ENCODE measurements at regions not wholly inside any gene's neighbourhood (a gene's known extent, or its start where the extent isn't known, plus 50 kb on each side); places are given as distances from the start of the nearest gene placed in this dataset.

DNA sequence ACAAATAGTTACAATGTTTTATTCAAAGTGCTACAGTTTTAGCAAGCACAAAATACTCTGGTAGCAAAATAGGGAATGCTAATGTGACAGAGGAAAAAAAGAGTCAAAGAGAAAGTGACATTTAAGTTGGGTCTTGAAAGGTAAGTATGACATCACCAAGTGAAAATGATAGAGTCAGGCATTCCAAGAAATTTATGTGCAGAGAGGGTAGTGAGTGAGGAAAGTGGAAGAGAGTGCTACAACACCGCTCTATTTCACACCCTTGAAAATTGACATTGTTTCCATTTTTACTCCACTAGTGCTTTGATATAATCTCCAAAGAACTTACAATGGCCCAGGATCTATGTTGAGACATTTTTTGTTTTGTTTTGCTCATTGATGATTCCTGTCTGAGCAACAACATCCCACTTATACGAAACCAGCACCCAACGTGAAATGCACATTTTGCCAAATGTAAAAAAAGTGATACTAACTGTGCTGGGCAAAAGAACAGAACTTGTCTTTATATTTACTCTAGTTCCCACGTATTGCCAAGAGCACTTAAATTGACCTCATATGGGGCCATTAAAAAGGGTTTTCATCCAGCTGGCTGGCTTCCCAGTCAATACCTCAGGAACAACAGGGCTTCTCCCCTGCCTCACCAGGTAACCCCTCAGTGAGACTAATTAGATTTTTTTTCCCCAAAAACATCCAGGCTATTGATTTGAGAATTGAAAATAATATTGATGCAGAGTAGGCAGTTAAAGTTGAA is 206.3 kb upstream of the NR5A2 start:
- H3K4me2 ChIP-seq (ENCODE audit: low read length) = no peak overlapping the region
- no peaks in the 10 kb centered on the region for H3F3A ChIP-seq (ENCODE audit: insufficient read depth, low read length, poor library complexity, severe bottlenecking)
- no peaks in the 10 kb centered on the region for H3K9me2 ChIP-seq (ENCODE audit: insufficient read depth, low read length)
- no peaks in the 10 kb centered on the region for H3K27me3 ChIP-seq (ENCODE audit: insufficient read depth, low read depth, low read length)
- no peaks in the 10 kb centered on the region for H3K79me2 ChIP-seq (replicated peaks; ENCODE audit: insufficient read depth, low read length)
- no peaks in the 10 kb centered on the region for H4K20me1 ChIP-seq (ENCODE audit: insufficient read depth)
- H3K27ac ChIP-seq (ENCODE audit: low read length) = no peak overlapping the region
- no peak overlapping the region for H3K4me3 ChIP-seq (ENCODE audit: low read length)
- no peaks in the 10 kb centered on the region for H3K36me3 ChIP-seq (ENCODE audit: insufficient read depth, low read length)
- no peaks in the 10 kb centered on the region for H3K9me3 ChIP-seq (ENCODE audit: low read length)
- no peak for TF ChIP-seq EP300 (conservative IDR thresholded peaks at IDR 0.05; ENCODE audit: poor library complexity, severe bottlenecking)
- no peak for TF ChIP-seq TAF1 (IDR thresholded peaks at IDR 0.05; ENCODE audit: low read depth)
- TF ChIP-seq SMC3 (conservative IDR thresholded peaks at IDR 0.05; ENCODE audit: poor library complexity) = no peak
- no peak for TF ChIP-seq POLR2AphosphoS5 (IDR thresholded peaks at IDR 0.05)
- TF ChIP-seq, protein P1, sequence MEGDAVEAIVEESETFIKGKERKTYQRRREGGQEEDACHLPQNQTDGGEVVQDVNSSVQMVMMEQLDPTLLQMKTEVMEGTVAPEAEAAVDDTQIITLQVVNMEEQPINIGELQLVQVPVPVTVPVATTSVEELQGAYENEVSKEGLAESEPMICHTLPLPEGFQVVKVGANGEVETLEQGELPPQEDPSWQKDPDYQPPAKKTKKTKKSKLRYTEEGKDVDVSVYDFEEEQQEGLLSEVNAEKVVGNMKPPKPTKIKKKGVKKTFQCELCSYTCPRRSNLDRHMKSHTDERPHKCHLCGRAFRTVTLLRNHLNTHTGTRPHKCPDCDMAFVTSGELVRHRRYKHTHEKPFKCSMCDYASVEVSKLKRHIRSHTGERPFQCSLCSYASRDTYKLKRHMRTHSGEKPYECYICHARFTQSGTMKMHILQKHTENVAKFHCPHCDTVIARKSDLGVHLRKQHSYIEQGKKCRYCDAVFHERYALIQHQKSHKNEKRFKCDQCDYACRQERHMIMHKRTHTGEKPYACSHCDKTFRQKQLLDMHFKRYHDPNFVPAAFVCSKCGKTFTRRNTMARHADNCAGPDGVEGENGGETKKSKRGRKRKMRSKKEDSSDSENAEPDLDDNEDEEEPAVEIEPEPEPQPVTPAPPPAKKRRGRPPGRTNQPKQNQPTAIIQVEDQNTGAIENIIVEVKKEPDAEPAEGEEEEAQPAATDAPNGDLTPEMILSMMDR (IDR thresholded peaks at IDR 0.05; ENCODE audit: poor library complexity, severe bottlenecking) = no peak
- TF ChIP-seq EZH2 (IDR thresholded peaks at IDR 0.05; ENCODE audit: borderline replicate concordance, insufficient read depth, low read length, poor library complexity, severe bottlenecking) = no peak
- H3K9ac ChIP-seq (ENCODE audit: low read length) = no peak overlapping the region
- no peak overlapping the region for H2AFZ ChIP-seq (ENCODE audit: low read depth, low read length)

GRCh38 chr1:199832451-199832850 is 195.1 kb upstream of the NR5A2 start:
- no peaks in the 10 kb centered on the region for H3K79me2 ChIP-seq (replicated peaks; ENCODE audit: insufficient read depth, low read length)
- no peak overlapping the region for H3K27ac ChIP-seq (ENCODE audit: low read length)
- TF ChIP-seq POLR2AphosphoS5 (IDR thresholded peaks at IDR 0.05) (no peak), MXI1 (conservative IDR thresholded peaks at IDR 0.05; ENCODE audit: poor library complexity, severe bottlenecking) (no peak), RAD21 (conservative IDR thresholded peaks at IDR 0.05) (no peak), EP300 (conservative IDR thresholded peaks at IDR 0.05; ENCODE audit: poor library complexity, severe bottlenecking) (no peak), TAF1 (IDR thresholded peaks at IDR 0.05; ENCODE audit: low read depth) (no peak), EZH2 (IDR thresholded peaks at IDR 0.05; ENCODE audit: borderline replicate concordance, insufficient read depth, low read length, poor library complexity, severe bottlenecking) (no peak), SMC3 (conservative IDR thresholded peaks at IDR 0.05; ENCODE audit: poor library complexity) (no peak)
- TF ChIP-seq, protein P2, sequence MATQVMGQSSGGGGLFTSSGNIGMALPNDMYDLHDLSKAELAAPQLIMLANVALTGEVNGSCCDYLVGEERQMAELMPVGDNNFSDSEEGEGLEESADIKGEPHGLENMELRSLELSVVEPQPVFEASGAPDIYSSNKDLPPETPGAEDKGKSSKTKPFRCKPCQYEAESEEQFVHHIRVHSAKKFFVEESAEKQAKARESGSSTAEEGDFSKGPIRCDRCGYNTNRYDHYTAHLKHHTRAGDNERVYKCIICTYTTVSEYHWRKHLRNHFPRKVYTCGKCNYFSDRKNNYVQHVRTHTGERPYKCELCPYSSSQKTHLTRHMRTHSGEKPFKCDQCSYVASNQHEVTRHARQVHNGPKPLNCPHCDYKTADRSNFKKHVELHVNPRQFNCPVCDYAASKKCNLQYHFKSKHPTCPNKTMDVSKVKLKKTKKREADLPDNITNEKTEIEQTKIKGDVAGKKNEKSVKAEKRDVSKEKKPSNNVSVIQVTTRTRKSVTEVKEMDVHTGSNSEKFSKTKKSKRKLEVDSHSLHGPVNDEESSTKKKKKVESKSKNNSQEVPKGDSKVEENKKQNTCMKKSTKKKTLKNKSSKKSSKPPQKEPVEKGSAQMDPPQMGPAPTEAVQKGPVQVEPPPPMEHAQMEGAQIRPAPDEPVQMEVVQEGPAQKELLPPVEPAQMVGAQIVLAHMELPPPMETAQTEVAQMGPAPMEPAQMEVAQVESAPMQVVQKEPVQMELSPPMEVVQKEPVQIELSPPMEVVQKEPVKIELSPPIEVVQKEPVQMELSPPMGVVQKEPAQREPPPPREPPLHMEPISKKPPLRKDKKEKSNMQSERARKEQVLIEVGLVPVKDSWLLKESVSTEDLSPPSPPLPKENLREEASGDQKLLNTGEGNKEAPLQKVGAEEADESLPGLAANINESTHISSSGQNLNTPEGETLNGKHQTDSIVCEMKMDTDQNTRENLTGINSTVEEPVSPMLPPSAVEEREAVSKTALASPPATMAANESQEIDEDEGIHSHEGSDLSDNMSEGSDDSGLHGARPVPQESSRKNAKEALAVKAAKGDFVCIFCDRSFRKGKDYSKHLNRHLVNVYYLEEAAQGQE (IDR thresholded peaks at IDR 0.05; ENCODE audit: borderline replicate concordance) = no peak
- TF ChIP-seq, protein P1 (IDR thresholded peaks at IDR 0.05; ENCODE audit: poor library complexity, severe bottlenecking) = no peak
- H3K36me3 ChIP-seq (ENCODE audit: insufficient read depth, low read length) = no peaks in the 10 kb centered on the region
- H3F3A ChIP-seq (ENCODE audit: insufficient read depth, low read length, poor library complexity, severe bottlenecking) = no peaks in the 10 kb centered on the region
- no peaks in the 10 kb centered on the region for H3K27me3 ChIP-seq (ENCODE audit: insufficient read depth, low read depth, low read length)
- H2AFZ ChIP-seq (ENCODE audit: low read depth, low read length) = no peak overlapping the region
- H4K20me1 ChIP-seq (ENCODE audit: insufficient read depth) = no peaks in the 10 kb centered on the region
- H3K9ac ChIP-seq (ENCODE audit: low read length) = no peak overlapping the region
- H3K9me2 ChIP-seq (ENCODE audit: insufficient read depth, low read length) = no peaks in the 10 kb centered on the region
- H3K4me3 ChIP-seq (ENCODE audit: low read length) = no peak overlapping the region
- no peaks in the 10 kb centered on the region for H3K9me3 ChIP-seq (ENCODE audit: low read length)
- no peak overlapping the region for H3K4me2 ChIP-seq (ENCODE audit: low read length)

Data from neural cell (in vitro differentiated cells).